Kidney (tissue), 13 donors: ENCODE measurements at regions not wholly inside any gene's neighbourhood (a gene's known extent, or its start where the extent isn't known, plus 50 kb on each side); places are given as distances from the start of the nearest gene placed in this dataset.

Experiments
- DNase-seq, 5 donors: peaks; one replicate each; pipeline ENCODE4 v3.0.0-alpha.2; 2013 to 2020
- FAIRE-seq: peaks from 2 replicates; lab custom pipeline; 2012; peaks lifted over from hg19 to GRCh38; lab: Jason Lieb, UNC
- H3K27ac ChIP-seq, 2 donors: one replicate each; pipeline ENCODE4 v1.7.0; 2013; ENCODE audit warnings: low read depth in 2 of 2, low read length in 2 of 2, inconsistent platforms in 1 of 2
- H3K27me3 ChIP-seq: one replicate; pipeline ENCODE4 v1.7.1; 2013; ENCODE audit warnings: low read length, inconsistent platforms; ENCODE audit not compliant: control insufficient read depth, insufficient read depth
- H3K36me3 ChIP-seq, 3 donors: one replicate each; pipeline versions ENCODE4 v1.7.0 to v1.7.1; 2013; ENCODE audit warnings: low read length in 3 of 3, control low read depth in 1 of 3, inconsistent platforms in 1 of 3; ENCODE audit not compliant: insufficient read depth in 3 of 3, control insufficient read depth in 2 of 3
- H3K4me1 ChIP-seq, 3 donors: one replicate each; pipeline versions ENCODE4 v1.7.0 to v1.7.1; 2013; ENCODE audit warnings: low read length in 3 of 3, inconsistent platforms in 1 of 3, low read depth in 1 of 3; ENCODE audit not compliant: control insufficient read depth in 2 of 3, insufficient read depth in 2 of 3
- H3K4me3 ChIP-seq, 3 donors: one replicate each; pipeline versions ENCODE4 v1.7.0 to v1.8.1; 2013; ENCODE audit warnings: low read length in 3 of 3, control low read depth in 1 of 3, inconsistent platforms in 1 of 3
- H3K9ac ChIP-seq, 3 donors: one replicate each; pipeline versions ENCODE4 v1.7.0 to v1.7.1; 2013; ENCODE audit warnings: low read length in 3 of 3, control low read depth in 1 of 3, inconsistent platforms in 1 of 3
- H3K9me3 ChIP-seq, 3 donors: one replicate each; pipeline versions ENCODE4 v1.7.0 to v1.7.1; 2013; ENCODE audit warnings: low read length in 3 of 3, control low read depth in 1 of 3, inconsistent platforms in 1 of 3; ENCODE audit not compliant: control insufficient read depth in 2 of 3, insufficient read depth in 1 of 3
- CTCF ChIP-seq: IDR thresholded peaks from 3 replicates; pipeline ENCODE4 v1.5.1; 2012; ENCODE audit warnings: mild to moderate bottlenecking, moderate library complexity, borderline replicate concordance; ENCODE audit not compliant: insufficient read depth; ENCODE audit errors: extremely low read depth
- intact Hi-C: fragments of 100-400 bp; cut with DNase I; formaldehyde crosslinking; loops from one replicate; pipeline ENCODE4 v1.11.1; 2022
- donor health status: control.
- donor health status: control.
- donor health status: control.
- donor health status: control.
- donor health status: control.
- donor health status: DM: yes; HTN: yes; CAD: no.
- donor health status: Normal renal cell carcinoma (clear cell type).

GRCh38 chr4:43253541-43253940 is 361.0 kb downstream of the GRXCR1 start:
- no peak for TF ChIP-seq CTCF
- Histone ChIP-seq H3K27me3 (no peaks in the 10 kb centered on the region), H3K9ac (no peak overlapping the region), H3K9me3 (no peaks in the 10 kb centered on the region), H3K4me3 (no peak overlapping the region), H3K36me3 (no peaks in the 10 kb centered on the region), H3K4me1 (no peaks in the 10 kb centered on the region), H3K27ac (no peak overlapping the region)
- intact Hi-C loops, result no loop called here
- FAIRE-seq, result no peak
- no peak for DNase-seq

GRCh38 chr4:43264730-43265129 is 372.2 kb downstream of the GRXCR1 start:
- Histone ChIP-seq H3K4me3 (no peak overlapping the region), H3K27me3 (no peaks in the 10 kb centered on the region), H3K27ac (no peak overlapping the region), H3K36me3 (no peaks in the 10 kb centered on the region), H3K9ac (no peak overlapping the region), H3K4me1 (no peaks in the 10 kb centered on the region), H3K9me3 (peaks cover 0 to 5% (median 0%) of the 10 kb centered on the region in 3 donors)
- no peak for TF ChIP-seq CTCF
- FAIRE-seq, result no peak
- intact Hi-C loops, result no loop called here
- DNase-seq, result no peak

GRCh38 chr4:43271946-43272345 is 379.4 kb downstream of the GRXCR1 start:
- H3K4me1 ChIP-seq, result no peaks in the 10 kb centered on the region
- H3K27me3 ChIP-seq, result no peaks in the 10 kb centered on the region
- intact Hi-C loops, result no loop called here
- TF ChIP-seq CTCF, result no peak
- FAIRE-seq (no peak), DNase-seq (no peak)
- H3K9ac ChIP-seq, result no peak overlapping the region
- H3K4me3 ChIP-seq, result no peak overlapping the region
- H3K9me3 ChIP-seq, result no peaks in the 10 kb centered on the region
- no peak overlapping the region for H3K27ac ChIP-seq
- no peaks in the 10 kb centered on the region for H3K36me3 ChIP-seq

- H3K36me3 ChIP-seq, result no peaks in the 10 kb centered on the region
- DNase-seq, result no peak
- no peaks in the 10 kb centered on the region for H3K9me3 ChIP-seq
- no peak overlapping the region for H3K27ac ChIP-seq
- FAIRE-seq, result no peak
- no peaks in the 10 kb centered on the region for H3K4me1 ChIP-seq
- intact Hi-C loops, result no loop called here
- no peak for TF ChIP-seq CTCF
- H3K4me3 ChIP-seq, result no peak overlapping the region
- no peak overlapping the region for H3K9ac ChIP-seq
- H3K27me3 ChIP-seq, result no peaks in the 10 kb centered on the region
Measured at GRCh38 chr4:43274376-43274775, 381.9 kb downstream of the GRXCR1 start.
